Skeletal muscle satellite cell (primary cell): ENCODE measurements at regions not wholly inside any gene's neighbourhood (a gene's known extent, or its start where the extent isn't known, plus 50 kb on each side); places are given as distances from the start of the nearest gene placed in this dataset.
A peak's percentile ranks its signal among the peaks of the same experiment; 100 is the strongest.

ENCODE experiments used
- H3K27me3 ChIP-seq: 2 replicates; pipeline ENCODE4 v1.7.0; 2013; ENCODE audit warnings: low read length; ENCODE audit not compliant: control insufficient read depth, insufficient read depth
- H3K36me3 ChIP-seq: 2 replicates; pipeline ENCODE4 v1.7.0; 2013; ENCODE audit warnings: mild to moderate bottlenecking, control low read depth, low read length; ENCODE audit not compliant: insufficient read depth
- H3K4me1 ChIP-seq: 2 replicates; pipeline ENCODE4 v1.7.0; 2013; ENCODE audit warnings: low read length; ENCODE audit not compliant: control insufficient read depth, insufficient read depth
- H3K4me2 ChIP-seq: 2 replicates; pipeline ENCODE4 v1.7.0; 2013; ENCODE audit warnings: mild to moderate bottlenecking, low read length
- H3K4me3 ChIP-seq: 2 replicates; pipeline ENCODE4 v1.7.0; 2013; ENCODE audit warnings: low read length
- H3K9ac ChIP-seq: 2 replicates; pipeline ENCODE4 v1.7.0; 2013; ENCODE audit warnings: mild to moderate bottlenecking, low read depth, low read length, moderate library complexity
- H3K9me3 ChIP-seq: replicated peaks from 2 replicates; pipeline ENCODE4 v1.7.0; 2013; ENCODE audit warnings: mild to moderate bottlenecking, control low read depth, low read length

- no peak overlapping the region for H3K9ac ChIP-seq
- H3K4me2 ChIP-seq = no peak overlapping the region
- no peak overlapping the region for H3K4me3 ChIP-seq
- H3K9me3 ChIP-seq = no peaks in the 10 kb centered on the region
- no peaks in the 10 kb centered on the region for H3K4me1 ChIP-seq
- no peaks in the 10 kb centered on the region for H3K36me3 ChIP-seq
- H3K27me3 ChIP-seq = peaks cover 19% of the 10 kb centered on the region
These were observed 370.0 kb downstream of the ZSWIM6 start for GRCh38 chr5:61701877-61702602.

- no peak overlapping the region for H3K4me2 ChIP-seq
- H3K9me3 ChIP-seq = no peaks in the 10 kb centered on the region
- no peaks in the 10 kb centered on the region for H3K4me1 ChIP-seq
- H3K4me3 ChIP-seq = no peak overlapping the region
- no peak overlapping the region for H3K9ac ChIP-seq
- H3K27me3 ChIP-seq = peaks cover 19% of the 10 kb centered on the region
- H3K36me3 ChIP-seq = no peaks in the 10 kb centered on the region
These were observed 370.7 kb downstream of the ZSWIM6 start for GRCh38 chr5:61702784-61703183.

GRCh38 chr5:61704289-61704688 lies 372.2 kb downstream of the ZSWIM6 start:
- H3K36me3 ChIP-seq = no peaks in the 10 kb centered on the region
- H3K4me1 ChIP-seq = no peaks in the 10 kb centered on the region
- H3K4me3 ChIP-seq = no peak overlapping the region

GRCh38 chr5:61706751-61707150 lies 374.7 kb downstream of the ZSWIM6 start:
- no peaks in the 10 kb centered on the region for H3K36me3 ChIP-seq
- no peak overlapping the region for H3K4me3 ChIP-seq
- no peaks in the 10 kb centered on the region for H3K4me1 ChIP-seq
- H3K9ac ChIP-seq = no peak overlapping the region
- H3K27me3 ChIP-seq = peaks cover 18% of the 10 kb centered on the region
- H3K9me3 ChIP-seq = no peaks in the 10 kb centered on the region
- no peak overlapping the region for H3K4me2 ChIP-seq

More at GRCh38 chr5:61704289-61704688, 372.2 kb downstream of the ZSWIM6 start:
- Histone ChIP-seq H3K9ac (no peak overlapping the region), H3K27me3 (peaks cover 24% of the 10 kb centered on the region), H3K9me3 (no peaks in the 10 kb centered on the region), H3K4me2 (no peak overlapping the region)

- no peaks in the 10 kb centered on the region for H3K9me3 ChIP-seq
- no peak overlapping the region for H3K4me3 ChIP-seq
- no peaks in the 10 kb centered on the region for H3K36me3 ChIP-seq
- H3K27me3 ChIP-seq = peaks cover 36% of the 10 kb centered on the region
- no peaks in the 10 kb centered on the region for H3K4me1 ChIP-seq
- no peak overlapping the region for H3K4me2 ChIP-seq
- no peak overlapping the region for H3K9ac ChIP-seq
These were observed 387.1 kb downstream of the ZSWIM6 start for GRCh38 chr5:61719124-61719523.

- Histone ChIP-seq H3K27me3 (peaks cover 45% of the 10 kb centered on the region), H3K9ac (no peak overlapping the region), H3K36me3 (no peaks in the 10 kb centered on the region), H3K4me2 (no peak overlapping the region), H3K4me1 (no peaks in the 10 kb centered on the region), H3K4me3 (no peak overlapping the region), H3K9me3 (no peaks in the 10 kb centered on the region)
These were observed 388.8 kb downstream of the ZSWIM6 start for GRCh38 chr5:61720829-61721228.

GRCh38 chr5:61724102-61724501 lies 392.0 kb downstream of the ZSWIM6 start:
- no peak overlapping the region for H3K9ac ChIP-seq
- no peaks in the 10 kb centered on the region for H3K4me1 ChIP-seq
- no peak overlapping the region for H3K4me3 ChIP-seq
- no peaks in the 10 kb centered on the region for H3K36me3 ChIP-seq
- no peaks in the 10 kb centered on the region for H3K9me3 ChIP-seq
- no peak overlapping the region for H3K4me2 ChIP-seq
- H3K27me3 ChIP-seq = peaks cover 56% of the 10 kb centered on the region

- H3K36me3 ChIP-seq = no peaks in the 10 kb centered on the region
- no peak overlapping the region for H3K9ac ChIP-seq
- H3K4me2 ChIP-seq = no peak overlapping the region
- H3K4me3 ChIP-seq = no peak overlapping the region
- no peaks in the 10 kb centered on the region for H3K4me1 ChIP-seq
- H3K27me3 ChIP-seq = peaks cover 69% of the 10 kb centered on the region
- no peaks in the 10 kb centered on the region for H3K9me3 ChIP-seq
These were observed 396.2 kb downstream of the ZSWIM6 start for GRCh38 chr5:61728287-61728686.

- Histone ChIP-seq H3K9ac (no peak overlapping the region), H3K4me2 (no peak overlapping the region), H3K4me3 (no peak overlapping the region), H3K27me3 (peaks cover 50% of the 10 kb centered on the region), H3K4me1 (peaks cover 11% of the 10 kb centered on the region), H3K9me3 (no peaks in the 10 kb centered on the region), H3K36me3 (no peaks in the 10 kb centered on the region)
These were observed 398.8 kb downstream of the ZSWIM6 start for GRCh38 chr5:61730866-61731265.

GRCh38 chr5:61731267-61731945 lies 399.3 kb downstream of the ZSWIM6 start:
- Histone ChIP-seq H3K4me1 (peaks cover 15% of the 10 kb centered on the region), H3K36me3 (no peaks in the 10 kb centered on the region), H3K4me3 (no peak overlapping the region), H3K27me3 (peaks cover 46% of the 10 kb centered on the region), H3K4me2 (no peak overlapping the region), H3K9ac (no peak overlapping the region), H3K9me3 (no peaks in the 10 kb centered on the region)

- peaks cover 20% of the 10 kb centered on the region for H3K4me1 ChIP-seq
- H3K4me3 ChIP-seq = no peak overlapping the region
- H3K27me3 ChIP-seq = peaks cover 40% of the 10 kb centered on the region
- H3K9me3 ChIP-seq = no peaks in the 10 kb centered on the region
- no peaks in the 10 kb centered on the region for H3K36me3 ChIP-seq
- no peak overlapping the region for H3K9ac ChIP-seq
- no peak overlapping the region for H3K4me2 ChIP-seq
These were observed 399.9 kb downstream of the ZSWIM6 start for GRCh38 chr5:61731946-61732314.

- Histone ChIP-seq H3K4me1 (peaks cover 24% of the 10 kb centered on the region), H3K36me3 (no peaks in the 10 kb centered on the region), H3K4me3 (no peak overlapping the region), H3K9me3 (no peaks in the 10 kb centered on the region), H3K4me2 (peak overlapping the region; percentile 19), H3K9ac (no peak overlapping the region), H3K27me3 (peaks cover 38% of the 10 kb centered on the region)
These were observed 400.3 kb downstream of the ZSWIM6 start for GRCh38 chr5:61732369-61732768.
